Fibroblast of lung (primary cell): ENCODE measurements at regions not wholly inside any gene's neighbourhood (a gene's known extent, or its start where the extent isn't known, plus 50 kb on each side); places are given as distances from the start of the nearest gene placed in this dataset.

Experiments used
- CTCF ChIP-seq, 2 donors: IDR thresholded peaks in 1 of 2; conservative IDR thresholded peaks in 1 of 2; 1 replicate in 1 of 2; 2 replicates in 1 of 2; pipeline ENCODE4 v1.5.1; 2011 to 2012; ENCODE audit warnings: low read length in 2 of 2, control low read depth in 1 of 2, inconsistent platforms in 1 of 2, low read depth in 1 of 2, mild to moderate bottlenecking in 1 of 2
- EZH2 ChIP-seq: IDR thresholded peaks from 2 replicates; pipeline ENCODE4 v1.5.1; 2012; ENCODE audit warnings: low read length, control low read depth, mild to moderate bottlenecking; ENCODE audit errors: missing control alignments

DNA sequence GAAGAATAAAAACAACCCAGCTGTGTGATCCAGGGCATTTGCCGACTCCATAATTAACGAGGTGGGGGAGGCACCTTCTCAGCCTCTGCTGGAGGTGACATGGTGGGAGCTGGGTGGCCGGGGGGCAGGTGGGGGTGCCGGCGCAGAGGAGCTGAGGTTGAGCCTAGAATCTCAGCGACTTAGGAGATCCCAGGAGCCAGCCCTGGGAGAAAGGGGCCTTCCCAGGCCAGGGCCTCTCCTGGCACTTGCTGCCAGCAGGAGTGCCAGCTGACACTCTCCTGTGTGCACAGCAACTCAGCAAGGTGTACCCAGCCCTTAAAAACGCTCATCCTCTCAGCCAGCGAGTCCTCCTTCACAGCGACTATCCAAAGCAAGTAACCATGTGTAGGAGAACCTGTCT, 62.8 kb upstream of the FCN1 start:
- TF ChIP-seq CTCF (conservative IDR thresholded peaks at IDR 0.05 in 1 of 2, IDR thresholded peaks at IDR 0.05 in 1 of 2; ENCODE audit: low read depth in 1 of 2, low read length in 2 of 2): no peak
- no peak for TF ChIP-seq EZH2
